Endothelial cell of umbilical vein (primary cell): ENCODE measurements at regions not wholly inside any gene's neighbourhood (a gene's known extent, or its start where the extent isn't known, plus 50 kb on each side); places are given as distances from the start of the nearest gene placed in this dataset.

Experiments used
- CTCF ChIP-seq, 2 donors: IDR thresholded peaks; 1 replicate in 1 of 2; 2 replicates in 1 of 2; pipeline ENCODE4 v1.5.1; 2011; ENCODE audit warnings: low read length in 2 of 2, mild to moderate bottlenecking in 2 of 2, moderate library complexity in 2 of 2, control low read depth in 1 of 2, inconsistent platforms in 1 of 2, low read depth in 1 of 2; ENCODE audit not compliant: insufficient read depth in 1 of 2; ENCODE audit errors: extremely low read depth in 1 of 2
- EZH2 ChIP-seq: IDR thresholded peaks from 2 replicates; pipeline ENCODE4 v1.6.1; 2012; ENCODE audit warnings: borderline replicate concordance, low read depth, mild to moderate bottlenecking, moderate library complexity, low read length, inconsistent platforms; ENCODE audit not compliant: severe bottlenecking
- FOS ChIP-seq: IDR thresholded peaks from 2 replicates; pipeline ENCODE4 v1.6.1; 2011; ENCODE audit warnings: mild to moderate bottlenecking, low read length, moderate library complexity, borderline replicate concordance; ENCODE audit not compliant: insufficient read depth
- GATA2 ChIP-seq: IDR thresholded peaks from 2 replicates; pipeline ENCODE4 v1.7.0; 2011; ENCODE audit warnings: low read depth, mild to moderate bottlenecking, moderate library complexity, mixed read lengths, low read length; ENCODE audit not compliant: insufficient read length, insufficient read depth
- MAX ChIP-seq: IDR thresholded peaks from 2 replicates; pipeline ENCODE4 v1.6.1; 2011; ENCODE audit not compliant: insufficient read depth, insufficient read length
- MYC ChIP-seq: IDR thresholded peaks from one replicate; pipeline ENCODE4 v1.6.1; 2011; ENCODE audit warnings: mild to moderate bottlenecking, low read depth, low read length
- POLR2A ChIP-seq: IDR thresholded peaks from 2 replicates; pipeline ENCODE4 v1.6.1; 2012; ENCODE audit warnings: low read depth, mild to moderate bottlenecking, control low read depth, low read length
- POLR2AphosphoS5 ChIP-seq: IDR thresholded peaks from 2 replicates; pipeline ENCODE4 v1.6.1; 2012; ENCODE audit warnings: low read depth, mild to moderate bottlenecking, control low read depth, low read length, moderate library complexity; ENCODE audit not compliant: insufficient read depth

GRCh38 chr18:55142410-55142809 is 183.1 kb upstream of the CCDC68 start:
- TF ChIP-seq GATA2, result no peak
- no peak for TF ChIP-seq EZH2
- no peak for TF ChIP-seq POLR2AphosphoS5
- TF ChIP-seq CTCF (IDR thresholded peaks at IDR 0.05; ENCODE audit: extremely low read depth in 1 of 2, insufficient read depth in 1 of 2, low read depth in 1 of 2, low read length in 2 of 2), result no peak
- TF ChIP-seq FOS, result no peak
- TF ChIP-seq MAX, result no peak
- TF ChIP-seq POLR2A, result no peak
- no peak for TF ChIP-seq MYC
